Dendritic cell treated with granulocyte-macrophage colony-stimulating factor and Interleukin-4, amounts not matched to agents 40 ng/mL and 50 ng/mL, for 4 days (primary cell): ENCODE measurements at regions not wholly inside any gene's neighbourhood (a gene's known extent, or its start where the extent isn't known, plus 50 kb on each side); places are given as distances from the start of the nearest gene placed in this dataset.
"Not testable (repeated sequence)": the region's sequence is repeated elsewhere in the genome, so short reads cannot be mapped to it uniquely, and the experiment has no call there.

ENCODE experiments used
- H3K27ac Mint-ChIP-seq: one replicate; pipeline ENCODE4 v1.8.0; 2022; ENCODE audit warnings: mild to moderate bottlenecking, mixed read lengths
- H3K27me3 Mint-ChIP-seq: one replicate; pipeline ENCODE4 v1.8.0; 2022; ENCODE audit warnings: mild to moderate bottlenecking, mixed read lengths
- H3K36me3 Mint-ChIP-seq: one replicate; pipeline ENCODE4 v1.8.0; 2022; ENCODE audit warnings: low read depth, mixed read lengths
- H3K4me1 Mint-ChIP-seq: one replicate; pipeline ENCODE4 v1.8.0; 2022; ENCODE audit warnings: low read depth, mixed read lengths
- H3K4me3 Mint-ChIP-seq: one replicate; pipeline ENCODE4 v1.8.0; 2022; ENCODE audit warnings: mild to moderate bottlenecking, moderate library complexity, mixed read lengths
- H3K9me3 Mint-ChIP-seq: one replicate; pipeline ENCODE4 v1.8.0; 2022; ENCODE audit warnings: mixed read lengths
- intact Hi-C: fragments of 100-400 bp; cut with micrococcal nuclease; formaldehyde crosslinking; loops from one replicate; pipeline ENCODE4 v1.15.0; 2022

DNA sequence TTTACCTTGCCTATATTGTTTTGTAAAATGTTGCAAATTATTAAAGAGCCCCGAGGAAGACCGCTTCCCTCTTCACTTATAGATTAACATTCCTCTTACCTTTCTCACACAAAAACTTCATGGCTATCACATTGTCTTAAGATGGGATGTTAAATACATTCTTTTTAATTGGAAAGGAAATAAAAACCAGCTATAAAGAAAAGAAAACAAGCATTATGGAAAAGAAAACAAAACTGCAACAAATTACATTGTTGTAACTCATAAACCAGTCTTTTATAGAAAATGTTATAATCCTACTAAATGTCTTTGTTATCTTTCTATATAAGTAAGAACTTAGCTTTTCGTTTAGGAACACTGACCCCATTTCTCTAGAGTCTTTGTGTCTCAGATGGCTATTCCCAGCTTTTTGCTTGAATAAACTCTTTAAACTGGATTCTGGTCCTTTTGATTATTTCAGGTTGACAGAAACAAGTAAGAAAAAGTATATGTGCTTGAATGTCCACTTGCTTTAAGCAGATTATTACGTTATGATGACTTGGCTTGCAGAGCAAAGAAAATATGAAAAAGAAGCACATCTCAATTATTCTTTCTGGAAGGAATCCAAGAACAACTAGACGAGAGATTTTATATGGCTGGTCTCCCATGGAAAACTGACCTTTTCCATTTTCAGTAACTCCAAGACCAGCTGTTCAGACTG is 128.2 kb downstream of the AKR1D1 start:
- peaks cover 8% of the 10 kb centered on the region for H3K4me1 Mint-ChIP-seq

GRCh38 chr7:138204982-138205298 is 128.7 kb downstream of the AKR1D1 start:
- H3K27ac Mint-ChIP-seq: no peak overlapping the region
- intact Hi-C loops: no loop called here

More for the DNA sequence above, 128.2 kb downstream of the AKR1D1 start:
- H3K9me3 Mint-ChIP-seq: peaks cover 17% of the 10 kb centered on the region
- H3K4me3 Mint-ChIP-seq: no peak overlapping the region
- intact Hi-C loops: no loop called here
- peaks cover 1% of the 10 kb centered on the region for H3K36me3 Mint-ChIP-seq
- H3K27ac Mint-ChIP-seq: no peak overlapping the region
- no peaks in the 10 kb centered on the region for H3K27me3 Mint-ChIP-seq

GRCh38 chr7:138205614-138206150 is 129.4 kb downstream of the AKR1D1 start:
- Mint-ChIP-seq H3K27me3 (no peaks in the 10 kb centered on the region), H3K27ac (no peak overlapping the region), H3K4me1 (peaks cover 8% of the 10 kb centered on the region), H3K9me3 (peaks cover 24% of the 10 kb centered on the region), H3K36me3 (peaks cover 7% of the 10 kb centered on the region), H3K4me3 (no peak overlapping the region)
- intact Hi-C loops: no loop called here

More at GRCh38 chr7:138204982-138205298, 128.7 kb downstream of the AKR1D1 start:
- Mint-ChIP-seq H3K4me1 (peaks cover 8% of the 10 kb centered on the region), H3K9me3 (peaks cover 22% of the 10 kb centered on the region), H3K4me3 (no peak overlapping the region), H3K27me3 (no peaks in the 10 kb centered on the region), H3K36me3 (peaks cover 6% of the 10 kb centered on the region)

- H3K4me1 Mint-ChIP-seq: peaks cover 8% of the 10 kb centered on the region
- intact Hi-C loops: no loop called here
- H3K27me3 Mint-ChIP-seq: no peaks in the 10 kb centered on the region
- H3K27ac Mint-ChIP-seq: peak overlapping the region; percentile 30
- peaks cover 7% of the 10 kb centered on the region for H3K36me3 Mint-ChIP-seq
- H3K4me3 Mint-ChIP-seq: no peak overlapping the region
- peaks cover 24% of the 10 kb centered on the region for H3K9me3 Mint-ChIP-seq
These were observed 131.3 kb downstream of the AKR1D1 start for GRCh38 chr7:138207555-138207971.

DNA sequence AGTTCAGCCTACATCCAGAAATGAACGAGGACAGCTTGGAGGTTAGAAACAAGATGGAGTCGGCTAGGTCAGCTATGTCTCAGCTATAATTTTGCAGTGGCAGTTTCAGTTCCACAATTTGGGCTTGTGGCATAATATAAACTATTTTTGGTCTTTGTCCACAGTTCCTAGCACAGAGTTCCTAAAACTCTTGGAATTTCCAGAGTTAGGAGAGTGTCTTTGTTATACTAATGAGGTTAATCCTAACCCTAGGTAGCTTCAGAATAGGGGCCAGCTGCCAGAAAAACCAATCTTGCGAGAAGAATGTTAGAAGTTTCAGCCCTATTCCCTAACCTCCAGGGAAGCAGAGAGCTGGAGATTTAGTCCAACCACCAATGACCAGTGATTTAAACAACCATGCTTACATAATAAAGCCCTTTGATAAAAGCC is 131.9 kb downstream of the AKR1D1 start:
- Mint-ChIP-seq H3K27me3 (no peaks in the 10 kb centered on the region), H3K9me3 (peaks cover 24% of the 10 kb centered on the region), H3K36me3 (peaks cover 7% of the 10 kb centered on the region), H3K4me1 (peaks cover 8% of the 10 kb centered on the region), H3K27ac (peak overlapping the region; percentile 30), H3K4me3 (no peak overlapping the region)
- intact Hi-C loops: no loop called here

DNA sequence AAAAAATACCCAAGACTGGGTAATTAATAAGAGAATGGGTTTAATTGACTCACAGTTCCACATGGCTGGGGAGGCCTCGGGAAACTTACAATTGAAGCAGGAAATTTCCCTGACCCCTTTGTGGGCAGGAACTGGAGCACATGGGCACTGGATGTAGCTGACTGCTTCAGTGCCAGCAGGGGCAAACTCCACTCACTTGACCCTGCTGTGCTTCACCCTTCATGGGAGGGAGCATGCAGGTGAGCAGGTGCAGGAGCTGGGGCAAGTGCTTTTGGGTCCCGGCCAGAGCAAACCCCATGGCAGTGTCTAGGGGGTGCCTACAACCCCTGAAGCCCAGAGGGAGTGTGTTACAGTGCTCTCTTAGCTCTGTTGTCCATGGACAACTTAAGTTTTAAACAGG is 132.6 kb downstream of the AKR1D1 start:
- no peak overlapping the region for H3K27ac Mint-ChIP-seq
- peaks cover 8% of the 10 kb centered on the region for H3K4me1 Mint-ChIP-seq
- H3K4me3 Mint-ChIP-seq: no peak overlapping the region
- no peaks in the 10 kb centered on the region for H3K27me3 Mint-ChIP-seq
- intact Hi-C loops: no loop called here
- peaks cover 24% of the 10 kb centered on the region for H3K9me3 Mint-ChIP-seq
- H3K36me3 Mint-ChIP-seq: peaks cover 7% of the 10 kb centered on the region

DNA sequence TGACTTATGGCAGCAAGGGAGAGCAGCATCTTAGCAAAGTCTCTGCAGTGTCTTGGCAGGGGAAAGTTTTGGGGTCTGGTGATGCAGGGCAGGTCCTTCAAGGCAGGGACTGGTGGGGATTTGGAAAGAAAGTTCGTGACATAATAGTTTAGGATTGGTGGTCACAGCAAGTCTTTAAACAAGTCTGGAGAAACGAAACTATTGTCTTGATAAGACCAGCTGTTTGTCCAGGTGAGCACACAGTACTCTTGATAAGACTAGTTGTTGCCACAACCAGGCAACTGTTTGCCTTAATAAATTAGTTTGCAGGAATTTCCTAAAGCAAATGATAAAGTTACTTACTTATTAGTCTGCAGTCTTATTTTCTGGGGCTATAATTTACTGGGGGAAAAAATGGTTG is 136.1 kb downstream of the AKR1D1 start:
- H3K4me3 Mint-ChIP-seq: no peak overlapping the region
- H3K9me3 Mint-ChIP-seq: peaks cover 35% of the 10 kb centered on the region
- H3K27ac Mint-ChIP-seq: no peak overlapping the region
- H3K27me3 Mint-ChIP-seq: no peaks in the 10 kb centered on the region
- H3K4me1 Mint-ChIP-seq: peaks cover 7% of the 10 kb centered on the region
- intact Hi-C loops: no loop called here
- H3K36me3 Mint-ChIP-seq: peaks cover 7% of the 10 kb centered on the region

DNA sequence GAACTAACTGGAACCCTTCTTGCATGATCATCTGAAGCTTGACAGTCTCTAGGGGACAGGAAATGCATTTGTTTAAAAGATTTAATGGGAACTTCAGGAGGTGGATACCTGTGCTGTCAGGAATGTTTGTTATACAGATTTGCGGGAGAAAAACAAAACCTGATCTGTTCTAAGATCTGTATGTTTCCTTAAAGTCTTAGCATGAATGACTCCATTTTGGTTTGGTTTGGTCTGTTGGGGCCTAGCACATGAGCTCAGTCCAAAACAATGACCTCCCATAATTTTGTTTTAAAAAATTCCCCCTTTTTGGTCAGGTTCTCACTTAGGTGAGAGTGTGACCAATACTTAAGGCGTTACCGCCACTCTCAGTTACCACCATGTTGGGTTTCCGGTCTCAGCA is 138.7 kb downstream of the AKR1D1 start:
- H3K4me1 Mint-ChIP-seq: no peaks in the 10 kb centered on the region
- H3K36me3 Mint-ChIP-seq: peaks cover under 1% of the 10 kb centered on the region
- H3K9me3 Mint-ChIP-seq: peaks cover 22% of the 10 kb centered on the region
- intact Hi-C loops: no loop called here
- H3K27me3 Mint-ChIP-seq: no peaks in the 10 kb centered on the region
- H3K4me3 Mint-ChIP-seq: no peak overlapping the region
- no peak overlapping the region for H3K27ac Mint-ChIP-seq

DNA sequence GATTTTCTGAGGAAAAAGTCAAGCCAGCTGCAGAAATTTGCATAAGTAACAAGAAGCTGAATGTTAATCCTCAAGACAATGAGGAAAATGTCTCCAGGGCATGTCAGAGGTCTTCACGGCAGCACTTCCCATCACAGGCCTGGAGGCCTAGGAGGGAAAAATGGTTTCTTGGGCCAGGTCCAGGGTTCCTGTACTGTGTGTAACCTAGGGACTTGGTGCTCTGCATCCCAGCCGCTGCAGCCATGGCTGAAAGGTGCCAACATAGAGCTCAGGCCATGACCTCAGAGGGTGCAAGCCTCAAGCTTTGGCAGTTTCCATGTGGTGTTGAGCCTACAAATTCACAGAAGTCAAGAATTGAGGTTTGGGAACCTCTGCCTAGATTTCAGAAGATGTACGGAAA is 144.1 kb downstream of the AKR1D1 start:
- H3K4me1 Mint-ChIP-seq, H3K27ac Mint-ChIP-seq, H3K4me3 Mint-ChIP-seq, H3K27me3 Mint-ChIP-seq, H3K36me3 Mint-ChIP-seq, intact Hi-C loops: not testable (repeated sequence)
- H3K9me3 Mint-ChIP-seq: peaks cover 44% of the 10 kb centered on the region

- H3K9me3 Mint-ChIP-seq: peaks cover 39% of the 10 kb centered on the region
- H3K27ac Mint-ChIP-seq, intact Hi-C loops, H3K4me1 Mint-ChIP-seq, H3K4me3 Mint-ChIP-seq, H3K36me3 Mint-ChIP-seq, H3K27me3 Mint-ChIP-seq: not testable (repeated sequence)
These were observed 145.1 kb downstream of the AKR1D1 start for GRCh38 chr7:138221388-138221787.

DNA sequence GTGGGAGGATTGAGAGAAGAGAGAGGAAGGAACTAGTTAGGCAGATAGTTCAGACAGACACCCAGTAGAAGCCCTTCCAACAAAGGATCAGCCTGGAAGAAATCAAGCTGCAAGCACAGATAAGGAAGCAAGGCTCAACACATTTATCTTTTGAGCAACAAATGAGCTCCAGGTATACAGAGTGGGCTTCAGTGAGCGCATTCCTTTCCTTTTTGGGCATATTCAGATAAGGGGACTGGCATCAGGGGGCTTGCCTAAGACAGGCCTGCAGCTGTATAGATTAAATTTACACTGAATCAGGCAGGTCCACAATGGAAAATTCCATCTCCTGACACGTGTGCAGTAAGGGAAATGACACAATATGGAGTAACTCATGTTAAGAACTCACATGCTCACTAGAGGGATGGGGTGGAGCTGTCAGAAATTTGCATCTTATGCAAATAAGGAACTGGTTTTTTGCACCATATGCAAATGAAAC is 147.2 kb downstream of the AKR1D1 start:
- Mint-ChIP-seq H3K4me3 (no peak overlapping the region), H3K27me3 (no peaks in the 10 kb centered on the region), H3K9me3 (peaks cover 39% of the 10 kb centered on the region), H3K36me3 (no peaks in the 10 kb centered on the region), H3K4me1 (peaks cover 6% of the 10 kb centered on the region), H3K27ac (no peak overlapping the region)
- intact Hi-C loops: no loop called here

DNA sequence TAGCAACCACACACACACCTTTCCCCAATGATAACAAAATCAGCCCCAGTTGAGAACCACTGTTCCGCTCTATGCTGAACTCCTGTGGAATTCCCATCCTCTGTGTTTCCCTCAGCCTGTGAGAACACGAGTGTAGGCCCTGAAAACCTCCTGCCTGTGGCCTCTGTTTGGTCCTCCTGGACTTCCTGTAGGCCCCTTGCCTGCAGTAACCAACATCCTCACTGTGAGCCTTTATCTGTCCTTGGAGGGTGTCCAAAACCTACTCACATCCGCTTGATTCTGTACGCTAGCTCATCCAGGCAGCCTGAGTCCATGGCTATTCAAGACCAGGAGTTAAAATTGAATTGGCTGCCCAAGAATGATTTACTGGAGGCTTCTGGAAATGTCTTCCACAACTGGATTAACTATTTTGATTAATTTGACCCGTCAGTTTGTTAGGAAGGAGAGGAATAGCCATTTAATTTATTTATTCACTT is 149.8 kb downstream of the AKR1D1 start:
- Mint-ChIP-seq H3K9me3 (peaks cover 22% of the 10 kb centered on the region), H3K4me3 (no peak overlapping the region), H3K27ac (no peak overlapping the region), H3K36me3 (no peaks in the 10 kb centered on the region), H3K27me3 (no peaks in the 10 kb centered on the region), H3K4me1 (peaks cover 12% of the 10 kb centered on the region)
- intact Hi-C loops: no loop called here

DNA sequence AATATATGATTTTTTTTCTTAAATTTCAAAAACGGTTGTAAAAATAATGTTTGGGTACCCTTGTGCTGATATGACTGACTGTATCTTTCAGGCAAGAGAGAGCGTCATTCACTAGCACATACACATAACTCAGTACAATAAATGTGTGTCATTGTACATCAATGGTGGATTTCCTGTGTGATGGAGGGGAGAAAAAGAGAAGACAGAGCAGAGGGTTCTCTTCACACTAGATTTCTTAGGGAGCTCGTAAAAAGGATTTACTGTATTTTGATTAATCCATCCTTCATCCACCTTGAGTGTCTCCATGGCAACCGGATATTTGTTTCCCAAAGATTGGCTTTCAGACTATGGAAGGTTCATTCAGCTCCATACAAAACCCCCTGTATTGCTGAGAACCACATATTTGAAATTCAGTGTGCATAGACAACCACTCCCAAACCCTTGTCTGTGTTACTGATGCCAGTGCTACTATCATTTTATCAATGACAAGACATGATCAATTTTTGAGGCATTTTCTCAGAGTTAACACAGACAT is 150.6 kb downstream of the AKR1D1 start:
- Mint-ChIP-seq H3K36me3 (no peaks in the 10 kb centered on the region), H3K9me3 (peaks cover 14% of the 10 kb centered on the region), H3K4me3 (no peak overlapping the region), H3K4me1 (peaks cover 12% of the 10 kb centered on the region), H3K27me3 (no peaks in the 10 kb centered on the region), H3K27ac (no peak overlapping the region)
- intact Hi-C loops: no loop called here

GRCh38 chr7:138228119-138228518 is 151.9 kb downstream of the AKR1D1 start:
- Mint-ChIP-seq H3K4me1 (peaks cover 12% of the 10 kb centered on the region), H3K4me3 (no peak overlapping the region), H3K27me3 (no peaks in the 10 kb centered on the region), H3K27ac (no peak overlapping the region), H3K36me3 (no peaks in the 10 kb centered on the region), H3K9me3 (peaks cover 8% of the 10 kb centered on the region)
- intact Hi-C loops: no loop called here
